Fibroblast of skin of abdomen (primary cell): ENCODE measurements at regions not wholly inside any gene's neighbourhood (a gene's known extent, or its start where the extent isn't known, plus 50 kb on each side); places are given as distances from the start of the nearest gene placed in this dataset.

Experiments used
- DNase-seq: peaks from one replicate; pipeline ENCODE4 v3.0.0-alpha.2; 2013

DNA sequence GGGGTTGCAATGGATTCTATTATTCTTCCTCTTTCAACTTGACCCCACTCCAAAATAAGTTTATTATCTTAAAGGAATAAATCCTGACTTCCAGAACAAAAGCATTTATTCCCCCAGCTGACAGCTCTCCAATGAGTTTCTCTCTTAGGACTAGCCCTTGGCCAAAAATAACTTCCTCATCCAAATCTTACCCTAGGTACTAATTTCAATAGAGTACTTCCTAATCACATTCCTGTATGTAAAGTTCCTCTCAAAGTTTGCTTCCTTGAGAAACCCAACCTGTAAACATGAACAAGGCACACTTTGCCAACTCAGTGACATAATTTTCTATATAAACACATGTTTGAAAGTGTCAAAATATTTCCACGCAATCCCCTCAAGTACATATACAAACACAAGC, 671.2 kb upstream of the GALNTL6 start:
- no peak for DNase-seq

- no peak for DNase-seq
These were observed 682.9 kb upstream of the GALNTL6 start for GRCh38 chr4:171130256-171130801.

GRCh38 chr4:171118091-171118490, 695.1 kb upstream of the GALNTL6 start:
- DNase-seq: no peak

- DNase-seq: no peak
These were observed 695.7 kb upstream of the GALNTL6 start for GRCh38 chr4:171117457-171117856.

DNA sequence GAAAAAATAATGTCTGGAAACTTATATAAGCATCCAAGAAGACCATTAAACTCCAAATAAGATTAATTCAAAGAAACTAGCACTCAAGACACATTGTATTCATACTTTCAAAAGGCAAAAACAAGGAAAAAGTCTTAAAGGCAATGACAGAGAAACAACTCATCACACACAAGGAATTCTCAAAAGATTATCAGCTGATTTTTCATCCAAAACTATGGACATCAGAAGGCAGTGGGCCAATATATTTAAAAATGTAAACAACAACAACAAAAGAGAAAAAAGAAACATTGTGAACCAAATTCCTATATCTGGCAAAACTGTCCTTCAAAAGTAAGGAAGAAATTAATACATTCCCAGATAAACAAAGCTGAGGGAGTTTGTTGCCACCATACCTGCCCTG, 711.4 kb upstream of the GALNTL6 start:
- DNase-seq: no peak

GRCh38 chr4:171087089-171087488, 726.1 kb upstream of the GALNTL6 start:
- DNase-seq: no peak

DNA sequence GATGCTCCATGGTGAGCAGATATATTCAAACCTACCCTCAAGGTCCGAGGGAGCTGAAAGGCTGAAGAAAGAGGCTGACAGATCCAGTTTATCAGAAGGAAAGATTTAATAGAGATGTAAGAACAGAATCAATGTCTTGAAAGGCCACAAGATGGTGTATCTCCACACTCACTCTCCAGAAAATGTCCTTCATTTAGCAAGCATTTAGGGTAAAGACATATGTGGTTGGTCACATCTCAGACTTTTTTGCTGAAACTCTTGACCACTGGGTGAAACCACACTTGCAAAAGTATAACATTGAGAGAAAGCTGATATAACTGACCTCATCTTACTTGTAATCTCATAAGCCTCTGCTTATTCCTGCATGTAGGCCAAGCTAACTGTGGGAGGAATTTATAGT, 745.8 kb upstream of the GALNTL6 start:
- DNase-seq: no peak

- DNase-seq: no peak
These were observed 763.8 kb upstream of the GALNTL6 start for GRCh38 chr4:171049380-171049779.

DNA sequence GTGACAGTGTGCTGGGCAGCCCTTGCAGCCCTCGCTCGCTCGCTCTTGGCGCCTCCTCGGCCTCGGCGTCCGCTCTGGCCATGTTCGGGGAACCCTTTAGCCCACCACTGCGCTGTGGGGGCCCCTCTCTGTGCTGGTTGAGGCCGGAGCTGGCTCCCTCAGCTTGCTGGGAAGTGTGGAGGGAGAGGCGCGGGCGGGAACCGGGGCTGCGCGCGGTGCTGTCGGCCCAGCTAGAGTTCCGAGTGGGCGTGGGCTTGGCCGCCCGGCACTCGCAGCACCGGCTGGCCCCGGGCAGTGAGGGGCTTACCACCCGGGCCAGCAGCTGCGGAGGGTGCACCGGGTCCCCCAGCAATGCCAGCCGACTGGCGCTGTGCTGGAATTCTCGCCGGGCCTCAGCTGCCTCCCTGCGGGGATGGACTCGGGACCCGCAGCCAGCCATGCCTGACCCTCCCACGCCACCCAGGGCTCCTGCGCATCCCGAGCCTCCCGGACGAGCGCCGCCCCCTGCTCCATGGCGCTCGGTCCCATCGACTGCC, 770.1 kb upstream of the GALNTL6 start:
- DNase-seq: no peak

- DNase-seq: no peak
These were observed 777.3 kb upstream of the GALNTL6 start for GRCh38 chr4:171035909-171036308.

DNA sequence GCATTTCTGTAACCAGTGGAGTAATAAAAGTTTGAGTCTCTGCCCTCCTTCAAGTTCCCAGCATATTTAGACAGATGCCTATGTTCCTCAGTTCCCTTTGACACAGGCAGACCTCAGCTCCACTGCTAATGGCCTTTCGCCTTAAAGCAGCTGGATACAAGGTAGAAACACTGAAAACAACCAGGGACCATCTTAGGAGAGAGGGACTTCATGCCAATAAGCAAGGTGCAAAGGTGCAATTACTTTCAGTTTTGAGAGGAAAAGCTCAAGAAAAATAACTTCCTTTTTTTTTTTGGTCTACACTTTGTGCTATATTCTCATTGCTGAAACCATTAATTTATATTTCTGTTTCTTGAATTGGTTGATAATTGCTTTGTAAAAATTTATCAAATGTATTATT, 781.9 kb upstream of the GALNTL6 start:
- no peak for DNase-seq

- no peak for DNase-seq
These were observed 787.4 kb upstream of the GALNTL6 start for GRCh38 chr4:171025776-171026175.

- no peak for DNase-seq
These were observed 787.9 kb upstream of the GALNTL6 start for GRCh38 chr4:171025343-171025742.

DNA sequence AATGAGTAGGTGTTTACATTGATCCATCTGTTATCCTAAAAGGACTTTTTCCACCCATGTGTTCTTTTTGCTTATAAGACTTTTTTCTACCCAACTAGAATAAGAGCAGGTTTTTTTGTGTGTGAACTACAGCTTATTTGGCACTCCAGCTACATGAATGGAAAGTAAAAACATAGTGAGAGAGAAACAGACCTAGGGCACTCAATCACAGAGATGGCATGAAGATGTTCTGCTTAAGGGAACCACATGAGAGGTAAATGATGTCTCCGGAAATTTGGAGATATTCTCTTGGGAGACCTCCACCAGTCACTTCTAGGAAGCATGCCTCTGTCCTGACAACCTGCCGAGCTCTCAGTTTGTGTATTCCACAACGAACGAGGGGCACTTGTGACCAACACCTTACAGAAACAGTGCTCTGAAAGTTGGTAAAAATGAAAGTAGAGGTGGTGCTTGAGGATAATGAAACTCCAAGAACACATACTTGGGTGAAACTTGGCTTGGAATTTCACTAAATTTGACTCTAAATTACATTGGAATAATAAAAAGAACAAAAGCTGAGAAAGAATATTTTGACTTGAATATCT, 788.4 kb upstream of the GALNTL6 start:
- DNase-seq: no peak

DNA sequence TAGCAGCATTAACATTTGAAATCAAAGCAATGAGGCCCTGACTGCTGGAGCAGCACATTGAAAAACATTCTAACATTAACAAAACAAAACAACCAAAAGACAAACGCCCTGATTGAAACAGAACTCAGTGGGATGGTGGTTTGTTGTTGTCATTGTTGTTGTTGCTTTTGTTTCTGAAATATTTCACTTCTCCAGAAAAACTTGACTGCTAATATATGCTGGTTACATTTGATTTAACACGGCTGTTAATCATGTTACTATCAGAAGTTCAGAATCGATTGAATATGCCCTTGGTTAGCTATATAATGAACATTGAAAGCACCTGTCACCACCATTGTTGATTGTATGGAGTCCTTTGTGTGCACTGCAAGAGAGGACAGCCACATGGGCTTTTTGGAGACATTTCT, 790.4 kb upstream of the GALNTL6 start:
- no peak for DNase-seq

DNA sequence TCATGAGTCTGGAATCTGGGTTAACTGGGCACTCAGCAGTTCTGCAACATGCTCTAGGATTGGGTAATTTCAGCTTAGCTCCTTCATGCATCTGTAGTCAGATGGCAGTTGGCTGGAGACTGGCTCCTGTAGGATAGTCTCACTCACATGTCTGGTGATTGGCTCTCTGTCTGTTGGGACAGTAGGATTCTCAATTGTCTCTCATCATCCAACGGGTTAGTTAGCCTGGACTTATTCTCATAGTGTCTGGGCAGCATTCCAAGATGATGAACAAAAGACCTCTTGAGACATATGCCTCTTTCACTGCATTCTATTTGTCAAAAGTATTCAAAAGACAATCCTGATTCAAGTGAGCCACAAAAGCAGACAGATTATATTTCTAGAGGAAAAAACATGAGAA, 795.6 kb upstream of the GALNTL6 start:
- peak; percentile 12 for DNase-seq

DNA sequence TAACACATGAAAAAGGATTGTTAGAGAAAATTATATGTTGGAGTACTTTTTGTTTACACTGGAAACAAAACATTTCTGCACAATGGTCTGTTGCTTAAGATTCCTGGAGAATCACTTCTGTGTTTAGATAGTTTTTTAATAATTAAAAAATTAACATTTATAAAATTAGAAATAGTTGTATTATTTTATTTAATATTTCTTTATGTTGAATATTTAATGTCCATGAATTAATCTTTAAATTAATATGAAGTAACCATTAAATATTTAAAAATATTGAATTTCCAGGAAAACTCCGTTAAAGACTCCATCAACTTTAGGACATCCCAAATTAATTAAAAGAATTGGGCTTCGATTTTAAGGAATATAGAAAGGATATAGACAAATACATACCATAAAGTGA, 797.1 kb upstream of the GALNTL6 start:
- DNase-seq: no peak

DNA sequence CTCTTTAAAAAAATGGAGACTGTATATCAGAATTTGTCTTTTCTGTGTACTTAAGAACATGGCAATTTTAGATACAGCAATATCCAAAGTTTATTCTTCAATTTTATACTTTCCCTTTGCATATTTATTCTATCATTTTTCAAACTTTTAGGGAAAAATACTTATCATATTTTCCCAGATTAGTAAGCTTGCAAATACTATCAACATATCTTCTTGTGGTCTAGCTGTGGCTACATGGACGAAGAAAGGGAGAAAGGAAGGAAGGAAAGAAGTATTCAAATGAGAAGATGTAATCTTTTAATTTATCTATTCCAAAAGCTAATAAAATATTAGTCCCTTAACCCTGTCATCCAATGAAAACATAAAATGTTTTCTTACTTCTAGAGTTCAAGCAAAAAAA, 797.8 kb upstream of the GALNTL6 start:
- no peak for DNase-seq

DNA sequence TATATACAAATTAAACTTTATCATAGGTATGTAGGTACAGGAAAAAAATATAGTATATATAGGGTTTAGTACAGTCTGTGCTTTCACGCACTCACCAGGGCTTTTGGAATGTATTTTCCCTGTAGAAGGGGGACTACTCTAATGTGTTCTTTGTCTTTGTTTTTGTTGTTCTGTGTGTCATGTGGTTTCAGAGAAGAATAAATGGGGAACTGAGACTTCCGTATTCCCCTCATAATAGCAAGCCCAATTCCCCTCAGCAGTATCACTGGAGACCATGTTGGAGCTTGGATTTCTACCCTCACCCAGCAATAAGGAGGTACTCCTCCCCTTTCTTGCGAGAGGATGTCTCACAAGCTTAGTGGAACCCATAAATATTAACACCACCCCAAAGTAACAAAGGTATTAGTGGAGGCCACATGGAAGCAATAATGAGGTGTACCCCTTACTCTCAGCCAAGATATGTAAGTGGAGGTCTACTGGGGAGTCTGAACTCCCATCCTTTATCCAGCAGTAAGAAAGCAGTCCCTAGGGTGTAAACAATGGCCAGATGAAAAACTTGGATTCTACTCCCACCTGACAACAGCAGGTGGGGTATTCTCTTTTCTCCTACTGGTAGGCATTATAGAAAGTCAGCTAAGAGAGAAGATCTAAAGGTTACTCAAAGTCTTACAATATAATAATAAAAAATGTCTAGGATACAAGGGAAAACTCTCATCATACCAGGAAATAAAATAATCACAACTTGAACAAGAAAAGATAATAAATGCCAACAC, 805.4 kb upstream of the GALNTL6 start:
- DNase-seq: no peak

DNA sequence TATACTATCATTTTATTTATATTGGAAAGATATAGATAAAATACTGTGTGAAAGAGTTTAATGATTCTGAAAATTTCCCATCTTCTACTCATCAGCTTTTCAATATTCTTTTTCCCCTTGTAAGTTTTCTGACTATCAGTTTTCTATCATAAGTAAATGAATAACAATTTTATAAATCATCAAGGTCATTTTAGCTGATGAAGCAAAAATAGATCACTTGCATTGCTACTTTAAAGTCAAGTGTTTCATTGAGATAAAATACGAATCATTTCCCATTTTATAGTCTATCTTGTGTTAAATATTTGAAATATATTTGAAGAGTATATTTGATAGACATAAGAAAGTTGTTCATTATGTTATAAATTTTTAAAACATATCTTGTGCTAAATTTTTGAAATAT, 811.0 kb upstream of the GALNTL6 start:
- DNase-seq: no peak

DNA sequence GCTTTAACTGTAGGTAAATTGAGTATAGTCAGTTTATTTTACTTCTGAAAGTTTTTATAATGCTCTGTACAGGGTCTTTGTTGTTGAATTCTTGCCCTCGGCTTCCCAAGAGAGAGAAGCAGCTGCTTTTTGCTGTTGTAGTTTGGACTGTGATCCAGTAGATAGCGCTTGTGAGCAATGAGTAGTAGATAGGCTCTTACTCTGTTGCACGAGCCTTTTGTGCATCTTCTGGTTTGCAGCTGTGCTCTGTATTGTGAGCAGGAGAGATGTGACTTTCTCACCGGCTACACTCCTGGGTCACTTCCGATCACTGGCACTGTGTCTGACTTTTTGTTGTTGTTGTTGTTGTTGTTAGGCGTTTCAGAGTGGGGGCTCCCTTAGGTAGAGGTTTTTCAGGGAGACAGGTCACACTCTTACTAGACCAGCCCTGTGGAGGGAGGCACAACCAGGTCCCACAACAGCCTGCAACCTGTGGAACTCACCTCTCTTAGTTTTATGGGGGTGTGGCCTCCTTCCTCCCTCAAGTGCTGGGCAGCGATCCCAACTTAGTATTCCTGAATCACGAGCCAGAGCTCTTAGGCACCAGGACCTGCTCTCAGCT, 822.1 kb upstream of the GALNTL6 start:
- peak; percentile 10 for DNase-seq

- DNase-seq: no peak
These were observed 824.8 kb upstream of the GALNTL6 start for GRCh38 chr4:170988446-170988845.

GRCh38 chr4:170979736-170980135, 833.5 kb upstream of the GALNTL6 start:
- DNase-seq: peak; percentile 3

GRCh38 chr4:170978990-170979389, 834.2 kb upstream of the GALNTL6 start:
- DNase-seq: no peak
